H7 (cell line): ENCODE measurements at regions not wholly inside any gene's neighbourhood (a gene's known extent, or its start where the extent isn't known, plus 50 kb on each side); places are given as distances from the start of the nearest gene placed in this dataset.
"Not testable (repeated sequence)": the region's sequence is repeated elsewhere in the genome, so short reads cannot be mapped to it uniquely, and the experiment has no call there.

Source experiments
- DNase-seq: peaks from one replicate; pipeline ENCODE4 v3.0.0; 2012
- H3K27me3 ChIP-seq: 2 replicates; pipeline ENCODE4 v1.6.0; 2011; ENCODE audit warnings: mild to moderate bottlenecking, low read length; ENCODE audit not compliant: control insufficient read depth, insufficient read depth
- H3K36me3 ChIP-seq: replicated peaks from 2 replicates; pipeline ENCODE4 v1.5.1; 2011; ENCODE audit warnings: low read length; ENCODE audit not compliant: control insufficient read depth, insufficient read depth
- H3K4me3 ChIP-seq: 2 replicates; pipeline ENCODE4 v1.5.1; 2011; ENCODE audit warnings: low read depth, mild to moderate bottlenecking, control low read depth, low read length, moderate library complexity; ENCODE audit not compliant: insufficient read depth

GRCh38 chr12:125836647-125837046 is 771.4 kb downstream of the AACS start:
- no peak overlapping the region for H3K4me3 ChIP-seq
- H3K27me3 ChIP-seq = no peaks in the 10 kb centered on the region; the same call in 1 of the 2 replicates
- no peaks in the 10 kb centered on the region for H3K36me3 ChIP-seq
- no peak for DNase-seq

GRCh38 chr12:125841332-125841731 is 776.1 kb downstream of the AACS start:
- no peaks in the 10 kb centered on the region for H3K36me3 ChIP-seq
- no peaks in the 10 kb centered on the region for H3K27me3 ChIP-seq
- no peak for DNase-seq
- H3K4me3 ChIP-seq = no peak overlapping the region

GRCh38 chr12:125852116-125852515 is 786.9 kb downstream of the AACS start:
- Histone ChIP-seq H3K36me3 (no peaks in the 10 kb centered on the region), H3K4me3 (no peak overlapping the region), H3K27me3 (no peaks in the 10 kb centered on the region)
- no peak for DNase-seq

- Histone ChIP-seq H3K36me3 (no peaks in the 10 kb centered on the region), H3K27me3 (no peaks in the 10 kb centered on the region), H3K4me3 (no peak overlapping the region)
- DNase-seq = no peak
Measured at GRCh38 chr12:125852679-125853078, 787.4 kb downstream of the AACS start.

- no peak for DNase-seq
- H3K36me3 ChIP-seq = no peaks in the 10 kb centered on the region
- H3K4me3 ChIP-seq = no peak overlapping the region
- no peaks in the 10 kb centered on the region for H3K27me3 ChIP-seq
Measured at GRCh38 chr12:125853670-125854069, 788.4 kb downstream of the AACS start.

- Histone ChIP-seq H3K4me3 (no peak overlapping the region), H3K27me3 (no peaks in the 10 kb centered on the region), H3K36me3 (no peaks in the 10 kb centered on the region)
- DNase-seq = no peak
Measured at GRCh38 chr12:125856366-125856765, 791.1 kb downstream of the AACS start.

GRCh38 chr12:125856896-125857295 is 791.7 kb downstream of the AACS start:
- no peak overlapping the region for H3K4me3 ChIP-seq
- peak; percentile 30 for DNase-seq
- no peaks in the 10 kb centered on the region for H3K36me3 ChIP-seq
- H3K27me3 ChIP-seq = no peaks in the 10 kb centered on the region

GRCh38 chr12:125860672-125861288 is 795.5 kb downstream of the AACS start:
- H3K36me3 ChIP-seq = no peaks in the 10 kb centered on the region
- DNase-seq = peak; percentile 29
- no peak overlapping the region for H3K4me3 ChIP-seq
- H3K27me3 ChIP-seq = no peaks in the 10 kb centered on the region

GRCh38 chr12:125861299-125862281 is 796.4 kb downstream of the AACS start:
- DNase-seq = peak; percentile 29
- no peaks in the 10 kb centered on the region for H3K36me3 ChIP-seq
- no peak overlapping the region; the same call in 1 of the 2 replicates for H3K4me3 ChIP-seq
- H3K27me3 ChIP-seq = no peaks in the 10 kb centered on the region

- DNase-seq, H3K36me3 ChIP-seq, H3K4me3 ChIP-seq, H3K27me3 ChIP-seq: not testable (repeated sequence)
Measured at GRCh38 chr12:125865236-125865635, 800.0 kb downstream of the AACS start.

- Histone ChIP-seq H3K27me3 (no peaks in the 10 kb centered on the region), H3K36me3 (no peaks in the 10 kb centered on the region), H3K4me3 (no peak overlapping the region)
- DNase-seq = no peak
Measured at GRCh38 chr12:125871811-125872594, 806.8 kb downstream of the AACS start.

- H3K27me3 ChIP-seq = no peaks in the 10 kb centered on the region
- no peaks in the 10 kb centered on the region for H3K36me3 ChIP-seq
- no peak for DNase-seq
- no peak overlapping the region for H3K4me3 ChIP-seq
Measured at GRCh38 chr12:125873016-125873415, 807.8 kb downstream of the AACS start.

GRCh38 chr12:125878483-125878882 is 813.2 kb downstream of the AACS start:
- Histone ChIP-seq H3K4me3 (no peak overlapping the region), H3K27me3 (no peaks in the 10 kb centered on the region), H3K36me3 (no peaks in the 10 kb centered on the region)
- DNase-seq = no peak

- no peaks in the 10 kb centered on the region for H3K36me3 ChIP-seq
- H3K4me3 ChIP-seq = no peak overlapping the region
- no peaks in the 10 kb centered on the region for H3K27me3 ChIP-seq
- DNase-seq = no peak
Measured at GRCh38 chr12:125882141-125882540, 816.9 kb downstream of the AACS start.
